Liver (tissue), 8 donors: ENCODE measurements at regions not wholly inside any gene's neighbourhood (a gene's known extent, or its start where the extent isn't known, plus 50 kb on each side); places are given as distances from the start of the nearest gene placed in this dataset.
"Not testable (repeated sequence)": the region's sequence is repeated elsewhere in the genome, so short reads cannot be mapped to it uniquely, and the experiment has no call there.

Experiments
- DNase-seq: peaks from one replicate; pipeline ENCODE4 v3.0.0-alpha.2; 2017; ENCODE audit warnings: low spot score
- H3K27ac ChIP-seq, 2 donors: one replicate each; pipeline ENCODE4 v1.7.0; 2013; ENCODE audit warnings: inconsistent platforms in 2 of 2, low read length in 2 of 2, control low read depth in 1 of 2, low read depth in 1 of 2, mild to moderate bottlenecking in 1 of 2
- H3K27me3 ChIP-seq, 4 donors: one replicate each; pipeline versions ENCODE4 v1.6.1 to v1.7.0; 2013; ENCODE audit warnings: low read length in 3 of 4, inconsistent platforms in 1 of 4, mild to moderate bottlenecking in 1 of 4, moderate library complexity in 1 of 4; ENCODE audit not compliant: control insufficient read depth in 4 of 4, insufficient read depth in 4 of 4
- H3K36me3 ChIP-seq, 4 donors: one replicate each; pipeline versions ENCODE4 v1.6.1 to v1.7.0; 2013; ENCODE audit warnings: low read length in 3 of 4, mild to moderate bottlenecking in 3 of 4, low read depth in 1 of 4, moderate library complexity in 1 of 4; ENCODE audit not compliant: control insufficient read depth in 4 of 4, insufficient read depth in 3 of 4
- H3K4me1 ChIP-seq, 4 donors: one replicate each; pipeline versions ENCODE4 v1.6.1 to v1.7.0; 2013; ENCODE audit warnings: low read length in 3 of 4, mild to moderate bottlenecking in 3 of 4, moderate library complexity in 1 of 4; ENCODE audit not compliant: control insufficient read depth in 4 of 4, insufficient read depth in 4 of 4
- H3K4me3 ChIP-seq, 3 donors: one replicate each; pipeline versions ENCODE4 v1.6.1 to v1.7.0; 2013; ENCODE audit warnings: low read length in 3 of 3, control low read depth in 1 of 3, low read depth in 1 of 3, mild to moderate bottlenecking in 1 of 3
- H3K9ac ChIP-seq, 2 donors: one replicate each; pipeline ENCODE4 v1.7.0; 2013; ENCODE audit warnings: low read length in 2 of 2, mild to moderate bottlenecking in 2 of 2, moderate library complexity in 2 of 2, control low read depth in 1 of 2, low read depth in 1 of 2
- H3K9me3 ChIP-seq, 4 donors: one replicate each; pipeline versions ENCODE4 v1.6.1 to v1.7.0; 2013; ENCODE audit warnings: low read length in 3 of 4; ENCODE audit not compliant: control insufficient read depth in 4 of 4
- ATF3 ChIP-seq: IDR thresholded peaks from 2 replicates; pipeline ENCODE4 v1.6.1; 2016; ENCODE audit warnings: antibody characterized with exemption
- EGR1 ChIP-seq, 2 donors: IDR thresholded peaks; 2 replicates each; pipeline ENCODE4 v1.6.1; 2016 to 2018; ENCODE audit warnings: antibody characterized with exemption in 2 of 2, low read depth in 2 of 2
- FOXA1 ChIP-seq: IDR thresholded peaks from 2 replicates; pipeline ENCODE4 v1.6.1; 2016; ENCODE audit warnings: antibody characterized with exemption
- FOXA2 ChIP-seq: IDR thresholded peaks from 2 replicates; pipeline ENCODE4 v1.6.1; 2016; ENCODE audit warnings: antibody characterized with exemption
- GABPA ChIP-seq, 2 donors: IDR thresholded peaks in 1 of 2; conservative IDR thresholded peaks in 1 of 2; 2 replicates each; pipeline ENCODE4 v1.6.1; 2016; ENCODE audit warnings: antibody characterized with exemption in 2 of 2, mild to moderate bottlenecking in 1 of 2, moderate library complexity in 1 of 2
- HNF4A ChIP-seq, 2 donors: conservative IDR thresholded peaks; 2 replicates each; pipeline ENCODE4 v1.6.1; 2016; ENCODE audit warnings: antibody characterized with exemption in 2 of 2, mild to moderate bottlenecking in 2 of 2
- HNF4G ChIP-seq: IDR thresholded peaks from 2 replicates; pipeline ENCODE4 v1.6.1; 2016; ENCODE audit warnings: antibody characterized with exemption
- JUND ChIP-seq, 2 donors: IDR thresholded peaks; 2 replicates each; pipeline ENCODE4 v1.6.1; 2016; ENCODE audit warnings: antibody characterized with exemption in 2 of 2
- MAX ChIP-seq: IDR thresholded peaks from 2 replicates; pipeline ENCODE4 v1.6.1; 2016; ENCODE audit warnings: antibody characterized with exemption
- NR2F2 ChIP-seq: IDR thresholded peaks from 2 replicates; pipeline ENCODE4 v1.6.1; 2016; ENCODE audit warnings: antibody characterized with exemption
- RAD21 ChIP-seq, 2 donors: IDR thresholded peaks; 2 replicates each; pipeline ENCODE4 v1.6.1; 2016; ENCODE audit warnings: antibody characterized with exemption in 2 of 2, mild to moderate bottlenecking in 2 of 2
- RXRA ChIP-seq, 2 donors: IDR thresholded peaks; 2 replicates each; pipeline ENCODE4 v1.6.1; 2017 to 2018; ENCODE audit warnings: antibody characterized with exemption in 2 of 2, mild to moderate bottlenecking in 1 of 2
- SP1 ChIP-seq: IDR thresholded peaks from 2 replicates; pipeline ENCODE4 v1.6.1; 2018; ENCODE audit warnings: antibody characterized with exemption, mild to moderate bottlenecking
- TAF1 ChIP-seq: conservative IDR thresholded peaks from 2 replicates; pipeline ENCODE4 v1.6.1; 2016; ENCODE audit warnings: antibody characterized with exemption, mild to moderate bottlenecking
- YY1 ChIP-seq: IDR thresholded peaks from 2 replicates; pipeline ENCODE4 v1.6.1; 2016; ENCODE audit warnings: antibody characterized with exemption, mild to moderate bottlenecking
- WGBS: extraction: QIAGEN DNeasy Blood & Tissue Kit; methylation state at CpG from one replicate; pipeline ENCODE4 v1.1.7; 2013; 5-methylcytosine and 5-hydroxymethylcytosine counted together
- TF ChIP-seq, protein P1 (sequence below): IDR thresholded peaks from 2 replicates; pipeline ENCODE4 v1.6.1; 2016; ENCODE audit warnings: antibody characterized with exemption
- TF ChIP-seq, protein P2 (sequence below): IDR thresholded peaks from 2 replicates; pipeline ENCODE4 v1.6.1; 2016; ENCODE audit warnings: antibody characterized with exemption, mild to moderate bottlenecking
- TF ChIP-seq, protein P3 (sequence below): fragments of 150-350 bp; IDR thresholded peaks from 2 replicates; pipeline ENCODE4 v1.5.1; 2017; ENCODE audit warnings: improper control_type of control experiment, low read depth, low read length; ENCODE audit not compliant: missing input control
- donor health status: healthy.
- donor health status: healthy.
- donor health status: healthy.
- donor health status: healthy.
- donor health status: healthy.

DNA sequence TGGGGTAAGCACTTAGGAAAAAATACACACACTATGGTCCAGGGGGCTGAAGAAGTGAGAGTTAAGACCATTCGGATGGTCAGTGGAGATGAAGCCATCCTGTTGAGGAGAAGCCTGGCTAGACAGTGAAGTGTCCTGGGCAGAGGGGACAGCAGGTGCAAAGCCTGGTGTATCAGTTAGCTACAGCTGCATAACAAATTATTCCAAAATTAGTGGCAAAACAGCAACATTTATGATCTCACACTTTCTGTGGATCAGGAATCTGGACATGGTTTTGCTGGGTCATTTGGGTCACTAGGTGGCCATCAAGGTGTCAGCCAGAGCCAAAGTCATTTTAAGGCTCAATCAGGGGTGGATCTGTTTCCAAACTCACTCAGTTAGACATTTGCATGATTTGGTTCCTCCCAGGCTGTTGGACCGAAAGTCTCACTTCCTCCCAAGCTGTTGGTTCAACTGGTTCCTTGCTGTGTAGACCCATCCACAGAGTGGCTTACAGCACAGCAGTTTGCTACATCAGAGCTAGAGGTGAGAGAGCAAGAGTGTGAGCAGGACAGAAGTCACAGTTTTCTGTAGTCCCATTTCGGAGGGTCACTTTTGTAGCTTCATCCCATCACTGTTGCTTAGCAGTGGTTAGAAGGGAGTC, 80.1 kb upstream of the ALX4 start:
- H3K36me3 ChIP-seq: no peaks in the 10 kb centered on the region
- no peak overlapping the region for H3K4me3 ChIP-seq
- no peaks in the 10 kb centered on the region for H3K27me3 ChIP-seq
- no peak overlapping the region for H3K9ac ChIP-seq
- H3K9me3 ChIP-seq: peaks cover 0 to 6% (median 1%) of the 10 kb centered on the region in 4 donors
- TF ChIP-seq FOXA2 (no peak), RAD21 (IDR thresholded peaks at IDR 0.05) (no peak), JUND (IDR thresholded peaks at IDR 0.05) (no peak), TAF1 (no peak), NR2F2 (no peak), ATF3 (no peak), RXRA (IDR thresholded peaks at IDR 0.05) (no peak), SP1 (no peak), MAX (no peak), FOXA1 (no peak), GABPA (IDR thresholded peaks at IDR 0.05 in 1 of 2, conservative IDR thresholded peaks at IDR 0.05 in 1 of 2) (no peak), EGR1 (IDR thresholded peaks at IDR 0.05; ENCODE audit: low read depth in 2 of 2) (no peak), YY1 (no peak), HNF4A (conservative IDR thresholded peaks at IDR 0.05) (no peak), HNF4G (no peak)
- TF ChIP-seq, protein P1, sequence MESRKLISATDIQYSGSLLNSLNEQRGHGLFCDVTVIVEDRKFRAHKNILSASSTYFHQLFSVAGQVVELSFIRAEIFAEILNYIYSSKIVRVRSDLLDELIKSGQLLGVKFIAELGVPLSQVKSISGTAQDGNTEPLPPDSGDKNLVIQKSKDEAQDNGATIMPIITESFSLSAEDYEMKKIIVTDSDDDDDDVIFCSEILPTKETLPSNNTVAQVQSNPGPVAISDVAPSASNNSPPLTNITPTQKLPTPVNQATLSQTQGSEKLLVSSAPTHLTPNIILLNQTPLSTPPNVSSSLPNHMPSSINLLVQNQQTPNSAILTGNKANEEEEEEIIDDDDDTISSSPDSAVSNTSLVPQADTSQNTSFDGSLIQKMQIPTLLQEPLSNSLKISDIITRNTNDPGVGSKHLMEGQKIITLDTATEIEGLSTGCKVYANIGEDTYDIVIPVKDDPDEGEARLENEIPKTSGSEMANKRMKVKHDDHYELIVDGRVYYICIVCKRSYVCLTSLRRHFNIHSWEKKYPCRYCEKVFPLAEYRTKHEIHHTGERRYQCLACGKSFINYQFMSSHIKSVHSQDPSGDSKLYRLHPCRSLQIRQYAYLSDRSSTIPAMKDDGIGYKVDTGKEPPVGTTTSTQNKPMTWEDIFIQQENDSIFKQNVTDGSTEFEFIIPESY: no peak
- TF ChIP-seq, protein P2, sequence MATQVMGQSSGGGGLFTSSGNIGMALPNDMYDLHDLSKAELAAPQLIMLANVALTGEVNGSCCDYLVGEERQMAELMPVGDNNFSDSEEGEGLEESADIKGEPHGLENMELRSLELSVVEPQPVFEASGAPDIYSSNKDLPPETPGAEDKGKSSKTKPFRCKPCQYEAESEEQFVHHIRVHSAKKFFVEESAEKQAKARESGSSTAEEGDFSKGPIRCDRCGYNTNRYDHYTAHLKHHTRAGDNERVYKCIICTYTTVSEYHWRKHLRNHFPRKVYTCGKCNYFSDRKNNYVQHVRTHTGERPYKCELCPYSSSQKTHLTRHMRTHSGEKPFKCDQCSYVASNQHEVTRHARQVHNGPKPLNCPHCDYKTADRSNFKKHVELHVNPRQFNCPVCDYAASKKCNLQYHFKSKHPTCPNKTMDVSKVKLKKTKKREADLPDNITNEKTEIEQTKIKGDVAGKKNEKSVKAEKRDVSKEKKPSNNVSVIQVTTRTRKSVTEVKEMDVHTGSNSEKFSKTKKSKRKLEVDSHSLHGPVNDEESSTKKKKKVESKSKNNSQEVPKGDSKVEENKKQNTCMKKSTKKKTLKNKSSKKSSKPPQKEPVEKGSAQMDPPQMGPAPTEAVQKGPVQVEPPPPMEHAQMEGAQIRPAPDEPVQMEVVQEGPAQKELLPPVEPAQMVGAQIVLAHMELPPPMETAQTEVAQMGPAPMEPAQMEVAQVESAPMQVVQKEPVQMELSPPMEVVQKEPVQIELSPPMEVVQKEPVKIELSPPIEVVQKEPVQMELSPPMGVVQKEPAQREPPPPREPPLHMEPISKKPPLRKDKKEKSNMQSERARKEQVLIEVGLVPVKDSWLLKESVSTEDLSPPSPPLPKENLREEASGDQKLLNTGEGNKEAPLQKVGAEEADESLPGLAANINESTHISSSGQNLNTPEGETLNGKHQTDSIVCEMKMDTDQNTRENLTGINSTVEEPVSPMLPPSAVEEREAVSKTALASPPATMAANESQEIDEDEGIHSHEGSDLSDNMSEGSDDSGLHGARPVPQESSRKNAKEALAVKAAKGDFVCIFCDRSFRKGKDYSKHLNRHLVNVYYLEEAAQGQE: no peak
- TF ChIP-seq, protein P3, sequence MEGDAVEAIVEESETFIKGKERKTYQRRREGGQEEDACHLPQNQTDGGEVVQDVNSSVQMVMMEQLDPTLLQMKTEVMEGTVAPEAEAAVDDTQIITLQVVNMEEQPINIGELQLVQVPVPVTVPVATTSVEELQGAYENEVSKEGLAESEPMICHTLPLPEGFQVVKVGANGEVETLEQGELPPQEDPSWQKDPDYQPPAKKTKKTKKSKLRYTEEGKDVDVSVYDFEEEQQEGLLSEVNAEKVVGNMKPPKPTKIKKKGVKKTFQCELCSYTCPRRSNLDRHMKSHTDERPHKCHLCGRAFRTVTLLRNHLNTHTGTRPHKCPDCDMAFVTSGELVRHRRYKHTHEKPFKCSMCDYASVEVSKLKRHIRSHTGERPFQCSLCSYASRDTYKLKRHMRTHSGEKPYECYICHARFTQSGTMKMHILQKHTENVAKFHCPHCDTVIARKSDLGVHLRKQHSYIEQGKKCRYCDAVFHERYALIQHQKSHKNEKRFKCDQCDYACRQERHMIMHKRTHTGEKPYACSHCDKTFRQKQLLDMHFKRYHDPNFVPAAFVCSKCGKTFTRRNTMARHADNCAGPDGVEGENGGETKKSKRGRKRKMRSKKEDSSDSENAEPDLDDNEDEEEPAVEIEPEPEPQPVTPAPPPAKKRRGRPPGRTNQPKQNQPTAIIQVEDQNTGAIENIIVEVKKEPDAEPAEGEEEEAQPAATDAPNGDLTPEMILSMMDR: no peak
- peaks cover 0 to 9% (median 7%) of the 10 kb centered on the region in 4 donors for H3K4me1 ChIP-seq
- 93% methylated on average over 3 of the region's 3 CpGs for WGBS
- no peak overlapping the region for H3K27ac ChIP-seq
- no peak for DNase-seq

GRCh38 chr11:44391004-44391403, 81.1 kb upstream of the ALX4 start:
- not testable (repeated sequence) for DNase-seq, H3K9ac ChIP-seq, H3K27ac ChIP-seq, H3K36me3 ChIP-seq, H3K4me3 ChIP-seq, H3K4me1 ChIP-seq, H3K27me3 ChIP-seq, H3K9me3 ChIP-seq
- 84% methylated on average over 3 of the region's 3 CpGs for WGBS

DNA sequence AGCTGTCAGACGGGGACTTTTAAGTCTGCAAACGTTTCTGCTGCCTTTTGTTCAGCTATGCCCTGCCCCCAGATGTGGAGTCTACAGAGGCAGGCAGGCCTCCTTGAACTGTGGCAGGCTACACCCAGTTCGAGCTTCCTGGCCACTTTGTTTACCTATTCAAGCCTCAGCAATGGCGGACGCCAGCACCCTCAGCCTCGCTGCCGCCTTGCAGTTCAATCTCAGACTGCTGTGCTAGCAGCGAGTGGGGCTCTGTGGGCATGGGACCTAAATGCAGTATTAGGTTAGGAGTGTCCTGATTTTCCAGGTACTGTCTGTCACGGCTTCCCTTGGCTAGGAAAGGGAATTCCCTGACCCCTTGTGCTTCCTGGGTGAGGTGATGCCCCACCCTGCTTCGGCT, 86.8 kb upstream of the ALX4 start:
- not testable (repeated sequence) for H3K36me3 ChIP-seq, H3K4me3 ChIP-seq, DNase-seq, H3K9me3 ChIP-seq, H3K27me3 ChIP-seq, H3K27ac ChIP-seq, H3K9ac ChIP-seq
- 73% methylated on average over 10 of the region's 10 CpGs for WGBS
- H3K4me1 ChIP-seq: peaks cover 0 to 18% (median 8%) of the 10 kb centered on the region in 4 donors
